Anterior cingulate cortex (tissue), 58 donors: ENCODE measurements at regions not wholly inside any gene's neighbourhood (a gene's known extent, or its start where the extent isn't known, plus 50 kb on each side); places are given as distances from the start of the nearest gene placed in this dataset.

ENCODE experiments used
- DNase-seq, 58 donors: peaks; one replicate each; lab custom pipeline; 2025; lab: John Stamatoyannopoulos, UW

- no peak for DNase-seq
Measured at GRCh38 chr1:57897581-57897980, 473.7 kb upstream of the DAB1 start.

DNA sequence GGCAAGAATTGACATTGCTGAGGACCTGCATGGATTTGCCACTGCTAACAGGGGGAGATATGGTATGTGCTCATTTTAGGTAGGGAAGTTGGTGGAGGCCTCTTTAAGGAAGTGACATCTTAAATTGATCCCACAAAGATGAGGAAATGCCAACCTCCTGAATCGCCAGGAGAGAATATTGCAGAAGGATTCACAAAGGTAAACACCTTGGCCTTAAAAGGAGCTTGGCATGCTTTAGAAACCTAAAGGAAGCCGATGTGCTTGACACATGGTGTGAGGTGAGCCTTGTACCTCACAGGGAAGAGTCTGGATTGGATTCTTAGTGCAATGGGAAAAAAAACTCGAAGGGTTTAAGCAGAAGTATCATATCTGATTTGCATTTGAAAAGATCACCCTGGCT is 470.5 kb upstream of the DAB1 start:
- no peak for DNase-seq

DNA sequence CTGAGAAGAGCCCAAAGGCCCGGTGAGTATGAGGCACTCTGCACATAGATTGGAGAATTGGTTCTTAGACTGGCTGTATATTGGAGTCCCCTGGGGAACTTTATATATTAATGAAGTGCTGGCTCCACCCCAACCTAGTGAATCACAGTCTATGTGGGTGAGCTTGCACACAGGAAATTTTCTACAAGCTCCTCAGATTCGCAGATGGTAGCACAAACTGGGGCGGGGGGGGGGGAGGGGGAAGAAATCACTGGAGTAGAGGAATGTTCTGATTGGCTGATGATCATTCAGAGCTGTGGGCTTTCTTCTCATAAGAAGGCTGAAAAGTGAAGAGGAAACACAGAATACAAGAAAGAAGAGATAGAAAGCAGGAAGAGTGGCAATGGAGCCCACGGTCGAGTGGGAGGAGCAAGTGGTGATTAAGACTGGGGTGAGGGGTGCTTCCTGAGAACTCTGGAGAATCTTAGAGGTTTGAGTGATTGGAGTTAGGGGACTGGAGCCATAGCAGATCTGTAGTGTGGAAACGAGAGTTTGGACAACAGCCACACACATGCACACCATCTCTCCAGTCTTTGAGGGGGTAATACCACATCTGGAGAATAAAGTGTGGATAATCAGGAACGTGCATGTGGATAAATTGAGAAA is 465.9 kb upstream of the DAB1 start:
- DNase-seq, result peak in 8 of 58 donors; percentile 2 to 30 (median 16)

DNA sequence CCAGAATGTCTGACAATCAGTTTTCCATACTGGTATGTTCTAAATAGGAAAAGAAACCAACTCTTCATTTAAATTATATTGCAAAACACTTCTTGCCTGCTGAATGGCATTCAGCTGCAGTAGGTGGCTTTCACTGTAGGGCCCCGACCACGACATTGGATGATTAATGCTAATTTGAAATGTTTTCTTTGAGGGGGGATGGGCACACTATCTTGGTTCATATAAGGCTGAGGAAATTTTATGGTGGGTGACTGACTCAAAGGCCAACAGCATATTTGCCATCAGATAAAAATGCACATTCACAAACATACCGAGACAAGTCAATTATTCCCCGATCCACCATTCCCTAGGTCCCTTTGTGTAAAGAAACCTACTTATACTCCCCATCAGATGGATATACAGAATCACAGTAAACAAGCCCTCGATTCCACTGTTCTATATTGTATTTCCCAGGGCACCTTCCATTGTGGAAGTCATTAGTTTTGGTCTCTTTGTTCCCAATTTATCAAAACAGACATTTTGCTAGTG is 464.2 kb upstream of the DAB1 start:
- DNase-seq, result no peak

GRCh38 chr1:57886376-57886775 is 462.5 kb upstream of the DAB1 start:
- DNase-seq, result no peak

GRCh38 chr1:57883642-57883995 is 459.8 kb upstream of the DAB1 start:
- DNase-seq, result no peak

DNA sequence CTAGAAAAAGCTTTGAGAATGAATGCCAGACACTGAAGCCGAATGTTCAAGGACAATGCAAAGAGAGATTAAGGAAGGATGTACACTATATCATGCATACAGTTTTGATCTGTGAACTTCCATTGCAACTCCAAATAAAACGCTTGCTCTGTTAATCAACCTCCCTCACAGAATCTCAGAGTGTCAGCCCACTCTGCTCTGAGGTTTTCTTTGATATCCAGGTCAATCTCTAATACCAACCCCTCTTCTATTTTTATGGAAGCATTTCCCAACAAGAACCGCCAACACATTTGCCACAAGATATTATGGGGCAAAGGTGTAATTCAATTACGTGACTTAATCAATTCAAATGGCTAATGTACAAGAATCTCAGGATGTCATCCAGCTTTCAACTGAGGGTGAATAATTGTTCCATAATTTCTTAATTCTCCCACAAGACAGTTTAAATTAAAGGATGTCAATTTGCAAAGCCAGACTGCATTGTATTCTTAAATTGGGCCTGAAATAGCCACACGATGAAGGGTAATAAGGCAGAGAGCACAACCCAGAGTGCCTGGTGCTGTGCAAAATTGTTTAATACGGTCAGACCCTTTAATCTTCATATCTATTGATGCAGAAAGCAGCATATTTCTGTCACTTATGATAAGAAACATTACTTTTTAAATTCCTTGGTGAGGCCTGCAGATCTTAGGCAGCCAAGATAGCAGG is 459.2 kb upstream of the DAB1 start:
- no peak for DNase-seq

DNA sequence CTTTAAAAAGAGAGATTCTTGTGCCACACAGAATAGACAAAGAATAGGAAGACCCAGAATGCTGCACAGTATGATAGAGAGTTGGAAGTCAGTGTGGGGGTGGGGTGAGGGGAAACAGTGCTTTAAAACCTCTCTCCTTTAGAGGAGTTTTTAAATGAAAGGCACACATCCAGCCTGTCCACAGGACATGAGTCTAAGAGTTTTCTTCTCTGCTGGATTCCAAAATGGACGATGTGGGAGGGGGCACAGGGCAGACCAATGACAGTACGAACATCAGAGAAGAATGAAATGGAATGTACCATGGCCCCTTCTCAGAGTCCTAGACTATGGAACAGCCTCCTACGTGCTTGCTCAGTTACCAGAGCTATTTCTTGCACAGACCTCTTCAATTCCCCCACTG is 458.2 kb upstream of the DAB1 start:
- DNase-seq, result peak in 1 of 58 donors; percentile 8

GRCh38 chr1:57881639-57882038 is 457.8 kb upstream of the DAB1 start:
- no peak for DNase-seq

DNA sequence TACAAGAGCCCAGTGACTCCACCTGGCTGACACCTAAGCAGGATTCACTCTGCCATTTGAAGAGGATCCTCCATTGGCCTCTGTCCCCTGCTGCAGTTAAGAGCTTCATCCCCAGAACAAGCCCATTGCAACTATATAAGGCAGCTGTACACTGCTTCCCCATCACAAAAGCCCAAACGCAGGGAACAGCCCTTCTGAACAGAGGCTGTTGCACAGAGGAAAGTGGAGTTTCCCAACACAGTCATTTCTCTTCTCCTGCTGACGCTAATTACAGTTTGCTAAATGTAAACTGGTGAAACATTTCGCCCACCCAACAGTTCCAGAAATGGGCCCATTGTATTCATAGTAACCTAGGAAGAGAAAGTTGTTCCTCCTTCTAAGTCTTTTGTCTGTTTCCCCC is 455.8 kb upstream of the DAB1 start:
- DNase-seq, result no peak

DNA sequence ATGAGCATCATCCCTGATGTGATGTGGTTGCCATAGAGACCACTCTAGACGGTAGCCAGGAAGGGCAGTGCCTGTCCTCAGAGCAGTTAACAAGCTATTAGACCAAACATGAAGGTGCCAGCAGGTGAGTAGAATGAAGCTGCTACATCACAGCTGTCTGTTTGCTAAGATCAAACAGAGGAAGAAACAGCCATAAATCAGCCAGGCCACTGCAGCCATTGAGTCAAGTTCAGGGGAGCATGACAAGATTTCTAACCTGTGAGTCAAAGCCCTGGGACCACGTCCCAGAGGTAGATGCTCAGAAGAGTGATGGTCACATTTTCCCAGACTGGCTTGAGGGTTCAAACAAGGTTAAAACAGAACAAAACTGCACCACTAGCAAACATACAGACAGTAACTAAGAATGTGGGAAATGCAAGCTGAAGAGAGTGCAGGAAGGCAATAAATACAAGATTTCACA is 450.6 kb upstream of the DAB1 start:
- DNase-seq, result no peak

- DNase-seq, result no peak
Measured at GRCh38 chr1:57872913-57873312, 449.1 kb upstream of the DAB1 start.

DNA sequence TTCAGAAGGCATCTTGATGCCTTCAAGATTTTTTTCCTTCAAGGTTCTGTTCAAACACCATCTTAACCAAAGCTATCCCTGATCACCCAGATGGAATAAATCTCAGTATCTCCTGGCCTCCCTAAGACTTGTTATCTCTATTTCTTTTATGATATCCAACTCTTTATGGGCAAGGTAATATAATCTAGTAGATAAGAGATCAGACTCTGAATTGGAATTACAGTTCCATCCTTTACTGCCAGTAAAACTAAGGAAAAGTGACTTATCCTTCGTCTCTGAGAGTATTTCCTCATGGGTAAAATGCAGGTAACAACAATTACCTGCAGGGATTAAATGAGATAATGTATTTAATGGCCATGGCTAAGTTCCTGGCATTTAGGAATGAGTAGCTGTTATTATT is 445.0 kb upstream of the DAB1 start:
- DNase-seq, result no peak

- DNase-seq, result no peak
Measured at GRCh38 chr1:57868239-57868638, 444.4 kb upstream of the DAB1 start.

DNA sequence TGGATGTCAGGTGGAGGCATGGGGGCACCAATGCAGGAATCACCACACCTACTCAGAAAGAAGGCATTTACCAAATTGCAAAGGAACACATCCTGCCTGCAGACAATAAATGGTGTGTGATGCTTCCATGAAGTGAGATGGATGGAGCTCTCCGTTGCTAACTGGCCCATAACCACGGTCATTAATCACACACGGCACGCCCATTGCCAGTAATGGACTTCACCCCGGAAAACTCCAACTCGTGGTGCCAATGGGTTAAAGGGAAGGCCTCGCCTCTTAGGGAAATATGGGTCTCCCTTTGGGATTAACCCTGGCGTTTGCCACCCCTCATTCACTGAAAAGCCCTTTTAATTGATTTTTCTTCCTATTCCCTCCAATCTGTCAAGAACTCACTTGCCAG is 443.1 kb upstream of the DAB1 start:
- DNase-seq, result no peak

GRCh38 chr1:57860931-57861565 is 437.2 kb upstream of the DAB1 start:
- no peak for DNase-seq

- DNase-seq, result peak in 27 of 58 donors; percentile 3 to 65 (median 17)
Measured at GRCh38 chr1:57860325-57860724, 436.5 kb upstream of the DAB1 start.

- no peak for DNase-seq
Measured at GRCh38 chr1:57858740-57859139, 434.9 kb upstream of the DAB1 start.

- DNase-seq, result no peak
Measured at GRCh38 chr1:57857809-57858208, 433.9 kb upstream of the DAB1 start.

- peak in 1 of 58 donors; percentile 16 for DNase-seq
Measured at GRCh38 chr1:57854436-57854835, 430.6 kb upstream of the DAB1 start.

- no peak for DNase-seq
Measured at GRCh38 chr1:57850176-57850940, 426.5 kb upstream of the DAB1 start.
